CD4-positive, alpha-beta T cell treated with Interleukin-6 at 100 ng/mL for 8 hours (primary cell): ENCODE measurements at regions not wholly inside any gene's neighbourhood (a gene's known extent, or its start where the extent isn't known, plus 50 kb on each side); places are given as distances from the start of the nearest gene placed in this dataset.
"Not testable (repeated sequence)": the region's sequence is repeated elsewhere in the genome, so short reads cannot be mapped to it uniquely, and the experiment has no call there.

ENCODE experiments used
- DNase-seq: peaks from one replicate; pipeline ENCODE4 v3.0.0-alpha.2; 2020; ENCODE audit warnings: mixed read lengths, low spot score

DNA sequence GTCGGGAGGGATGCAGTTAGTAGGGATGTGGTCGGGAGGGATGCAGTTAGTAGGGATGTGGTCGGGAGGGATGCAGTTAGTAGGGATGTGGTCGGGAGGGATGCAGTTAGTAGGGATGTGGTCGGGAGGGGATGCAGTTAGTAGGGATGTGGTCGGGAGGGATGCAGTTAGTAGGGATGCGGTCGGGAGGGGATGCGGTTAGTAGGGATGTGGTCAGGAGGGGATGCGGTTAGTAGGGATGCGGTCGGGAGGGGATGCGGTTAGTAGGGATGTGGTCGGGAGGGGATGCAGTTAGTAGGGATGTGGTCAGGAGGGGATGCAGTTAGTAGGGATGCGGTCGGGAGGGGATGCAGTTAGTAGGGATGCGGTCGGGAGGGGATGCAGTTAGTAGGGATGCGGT, 96.2 kb downstream of the BDH1 start:
- not testable (repeated sequence) for DNase-seq

DNA sequence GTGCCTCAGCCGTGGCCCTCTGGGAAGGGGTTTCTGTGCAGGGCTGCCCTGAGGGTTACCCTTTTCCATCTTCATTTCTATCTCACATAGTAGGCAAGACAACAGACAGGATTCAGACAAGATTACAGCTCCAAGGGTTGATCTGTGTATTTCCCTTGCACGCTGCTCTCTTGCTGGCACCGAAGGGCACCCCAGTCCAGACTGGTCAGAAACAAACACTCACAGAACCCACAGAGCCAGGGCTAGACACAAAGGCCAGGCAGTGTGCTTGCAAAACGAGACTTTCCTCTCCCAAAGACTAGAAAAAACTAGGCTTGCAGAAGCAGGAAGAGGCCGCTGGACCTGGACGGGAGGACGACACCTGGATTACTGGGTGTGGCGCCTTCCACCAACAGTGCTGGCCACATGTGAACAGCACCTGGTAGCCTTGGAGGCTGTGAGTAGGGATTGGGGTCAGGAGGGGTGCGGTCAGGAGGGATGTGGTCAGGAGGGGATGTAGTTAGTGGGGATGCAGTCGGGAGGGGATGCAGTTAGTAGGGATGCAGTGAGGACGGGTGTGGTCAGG, 96.8 kb downstream of the BDH1 start:
- no peak for DNase-seq

DNA sequence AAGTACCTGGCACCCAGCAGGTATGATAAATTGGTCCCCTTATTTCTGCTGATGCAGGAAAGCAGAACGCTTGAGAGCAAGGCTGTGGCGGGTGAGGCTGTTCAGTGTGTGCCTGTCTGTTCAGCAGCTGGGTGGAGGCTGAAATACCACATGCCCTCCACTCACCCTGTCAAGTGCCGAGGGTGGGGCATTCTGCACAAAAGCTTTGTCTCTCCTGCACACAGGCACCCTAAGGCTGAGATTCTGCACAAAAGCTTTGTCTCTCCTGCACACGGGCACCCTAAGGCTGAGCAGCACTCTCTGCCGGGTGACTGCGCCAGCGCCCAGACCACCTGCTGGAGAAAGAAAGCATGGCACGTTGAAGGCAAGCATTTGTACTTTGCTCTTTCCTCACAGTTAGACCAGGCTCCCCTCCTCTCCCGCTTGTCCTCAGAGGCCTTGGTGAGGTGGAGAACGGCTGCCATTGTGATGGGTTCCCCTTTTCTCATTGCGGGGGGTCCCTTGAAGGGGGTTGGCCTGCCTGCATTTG, 97.5 kb downstream of the BDH1 start:
- no peak for DNase-seq

GRCh38 chr3:197456261-197457091, 99.3 kb downstream of the BDH1 start:
- DNase-seq, result peak; percentile 38

GRCh38 chr3:197454841-197455240, 100.9 kb downstream of the BDH1 start:
- not testable (repeated sequence) for DNase-seq

GRCh38 chr3:197454014-197454413, 101.8 kb downstream of the BDH1 start:
- DNase-seq, result peak; percentile 22

- DNase-seq, result no peak
Observed at GRCh38 chr3:197450810-197451209, 105.0 kb downstream of the BDH1 start.

DNA sequence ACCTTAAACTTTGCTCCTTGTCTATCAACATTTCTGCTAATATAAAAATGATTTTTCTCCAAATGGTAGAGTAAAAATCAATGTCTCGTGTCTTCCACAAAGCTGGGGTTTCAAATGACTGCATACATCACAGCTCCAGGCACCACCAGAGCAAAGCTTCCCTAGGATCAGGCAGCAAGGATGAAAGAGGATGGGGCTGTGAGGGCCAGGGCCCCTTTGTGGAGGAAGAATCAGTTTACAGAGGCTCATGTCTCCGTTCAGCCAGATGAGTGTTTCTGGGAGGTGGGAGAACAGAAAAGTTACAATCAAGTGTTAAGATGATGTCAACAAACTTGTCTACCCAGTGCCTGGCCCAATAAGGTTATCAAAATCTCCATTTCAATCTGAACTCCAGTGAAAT, 105.5 kb downstream of the BDH1 start:
- DNase-seq, result no peak

DNA sequence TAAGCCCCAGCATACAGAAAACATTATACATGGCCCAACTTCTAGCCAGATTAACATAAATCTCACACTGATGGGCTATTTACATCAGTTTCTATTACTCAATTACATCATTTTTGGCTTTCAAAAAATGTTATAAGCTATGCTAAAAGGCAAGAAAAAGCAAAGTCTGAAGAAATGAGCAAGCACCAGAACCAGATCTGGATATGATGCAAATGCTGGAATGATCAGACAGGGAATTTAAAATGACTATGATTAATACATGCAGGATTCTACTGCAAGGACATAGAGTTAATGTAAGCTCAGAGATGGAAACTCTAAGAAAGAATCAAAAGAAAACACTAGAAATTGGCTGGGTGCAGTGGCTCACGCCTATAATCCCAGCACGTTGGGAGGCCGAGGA, 106.6 kb downstream of the BDH1 start:
- not testable (repeated sequence) for DNase-seq

GRCh38 chr3:197447781-197448180, 108.0 kb downstream of the BDH1 start:
- not testable (repeated sequence) for DNase-seq

DNA sequence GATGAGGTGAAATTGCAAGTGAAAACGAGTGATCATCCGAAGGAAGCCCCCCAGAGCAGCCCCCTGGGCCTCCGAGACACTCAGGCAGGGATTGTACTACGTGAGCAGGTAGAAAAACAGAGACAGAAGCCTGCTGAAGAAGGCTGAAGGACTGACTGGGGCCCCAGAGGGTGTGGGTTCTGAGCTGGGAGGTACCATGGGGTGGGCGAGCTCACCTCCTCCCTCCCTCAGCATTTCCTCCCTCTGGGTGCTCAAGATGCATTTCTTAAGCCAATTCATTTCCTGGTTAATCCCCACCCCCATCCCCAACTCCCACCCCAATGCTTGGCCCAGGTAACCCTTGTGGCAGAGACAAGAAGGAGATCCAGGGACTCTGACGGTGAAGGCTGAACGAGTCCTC, 108.7 kb downstream of the BDH1 start:
- no peak for DNase-seq

DNA sequence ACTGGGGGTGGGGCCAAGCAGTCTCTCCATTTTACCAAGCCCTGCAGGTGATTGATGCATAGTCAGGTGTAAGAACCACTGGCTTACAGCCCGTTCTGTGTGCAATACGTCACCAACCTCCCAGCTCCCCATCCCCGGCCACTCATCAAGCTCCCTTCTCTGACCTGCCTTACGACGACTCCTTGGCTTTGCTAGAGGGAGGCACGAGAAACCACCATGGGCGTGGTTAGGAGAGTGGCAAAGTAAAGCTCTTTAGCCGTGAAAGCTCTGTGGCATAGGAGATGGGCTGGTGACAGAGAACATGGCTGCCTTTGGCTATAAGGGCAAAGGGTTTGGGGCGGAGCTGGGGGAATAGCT, 109.1 kb downstream of the BDH1 start:
- no peak for DNase-seq

DNA sequence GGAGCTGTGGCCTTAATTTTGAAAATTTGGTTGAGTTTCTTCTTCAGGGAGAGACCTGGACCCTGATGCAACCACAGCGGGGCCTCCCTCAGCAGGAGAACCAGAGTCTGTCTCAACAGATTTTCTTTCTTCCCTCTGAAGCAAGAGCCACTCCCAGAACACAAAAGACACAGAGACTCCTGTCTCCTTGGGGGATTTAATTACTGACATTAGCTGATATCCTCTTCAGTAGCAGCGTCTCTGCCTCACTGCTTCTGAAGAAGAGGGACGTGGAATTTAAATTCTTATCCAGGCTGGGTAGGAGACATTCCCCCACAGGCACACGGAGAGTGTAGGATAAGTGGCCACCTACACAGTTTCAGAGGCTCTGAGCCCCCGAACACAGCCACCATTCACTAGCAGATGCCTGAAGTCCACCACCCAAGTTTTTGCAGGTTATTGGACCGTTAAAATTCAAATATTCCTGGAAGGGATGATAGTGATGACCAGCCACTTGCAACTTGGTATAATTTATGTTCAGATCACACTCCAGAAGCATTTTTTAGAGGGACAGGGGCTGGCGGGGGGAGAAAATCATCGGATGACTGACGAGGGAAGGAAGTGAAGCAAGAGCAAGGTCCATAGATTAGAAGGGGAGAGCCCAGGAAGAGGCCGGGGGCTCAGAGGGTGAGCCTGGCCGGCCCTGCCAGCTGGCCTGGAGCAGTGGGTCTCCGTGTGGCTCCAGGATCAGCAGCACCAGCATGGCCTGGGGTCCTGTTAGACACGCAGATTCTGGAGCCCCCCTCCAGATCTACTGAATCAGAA, 109.7 kb downstream of the BDH1 start:
- no peak for DNase-seq

DNA sequence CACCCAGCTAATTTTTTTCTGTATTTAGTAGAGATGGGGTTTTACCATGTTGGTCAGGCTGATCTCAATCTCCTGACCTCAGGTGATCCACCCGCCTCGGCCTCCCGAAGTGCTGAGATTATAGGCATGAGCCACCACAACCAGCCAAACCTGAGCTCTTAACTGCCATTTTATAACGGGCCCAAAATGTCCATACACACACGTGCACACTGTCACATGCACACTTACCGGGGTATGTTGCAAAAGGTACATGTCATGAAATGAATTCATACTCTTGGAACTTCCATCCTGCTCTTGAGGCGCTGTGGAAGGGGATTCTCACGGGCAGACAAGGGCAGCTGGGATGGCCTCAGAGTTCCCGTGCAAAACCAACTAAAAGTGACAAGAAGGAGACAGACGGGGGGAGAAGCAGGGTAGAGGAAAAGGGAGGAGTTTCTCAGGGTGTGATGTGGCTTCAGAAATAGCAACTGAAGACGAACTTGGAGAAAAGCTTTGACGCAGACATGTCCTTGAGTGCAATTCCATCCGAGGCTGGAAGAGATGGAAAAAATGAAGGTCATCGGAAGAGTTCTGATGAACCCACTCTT, 110.9 kb downstream of the BDH1 start:
- DNase-seq, result no peak

- DNase-seq, result no peak
Observed at GRCh38 chr3:197443506-197443905, 112.3 kb downstream of the BDH1 start.

- DNase-seq, result no peak
Observed at GRCh38 chr3:197440717-197441303, 115.0 kb downstream of the BDH1 start.

DNA sequence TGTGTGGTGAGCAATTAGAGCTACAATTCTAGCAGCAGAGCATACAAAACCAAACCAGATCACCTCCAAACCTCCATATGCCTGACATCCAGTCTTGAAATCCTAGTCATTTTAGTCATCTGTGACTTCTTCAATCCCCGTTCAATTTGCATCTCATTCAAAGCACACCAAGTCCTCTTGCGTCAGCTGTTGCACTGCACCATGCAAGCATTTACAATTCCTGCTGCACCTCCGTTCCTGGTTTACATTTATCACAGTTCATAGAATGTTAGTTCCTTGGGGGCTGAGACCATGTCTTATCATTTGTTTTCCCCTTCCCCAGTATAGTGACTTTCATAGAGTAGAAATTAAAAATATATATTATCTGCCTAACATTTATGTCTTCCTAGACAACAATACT, 116.9 kb downstream of the BDH1 start:
- DNase-seq, result no peak

DNA sequence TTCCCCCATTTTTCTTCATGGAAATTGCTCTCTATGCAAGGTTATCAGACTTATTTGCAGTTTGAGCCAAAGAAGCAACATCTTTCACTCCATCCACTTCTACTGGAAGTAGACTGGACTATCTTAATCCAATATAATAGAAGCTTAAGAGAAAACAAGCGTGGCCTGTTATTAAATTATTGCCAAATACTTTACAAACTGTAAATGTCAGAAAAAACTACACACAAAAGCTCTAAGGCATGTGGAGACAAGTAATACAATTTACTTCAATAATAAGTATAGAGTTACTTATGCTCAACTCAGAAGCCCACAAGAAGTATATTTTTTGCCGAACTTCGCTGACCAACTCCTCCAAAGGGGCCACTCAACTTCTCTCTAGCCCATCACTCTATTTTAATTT, 120.3 kb downstream of the BDH1 start:
- no peak for DNase-seq

DNA sequence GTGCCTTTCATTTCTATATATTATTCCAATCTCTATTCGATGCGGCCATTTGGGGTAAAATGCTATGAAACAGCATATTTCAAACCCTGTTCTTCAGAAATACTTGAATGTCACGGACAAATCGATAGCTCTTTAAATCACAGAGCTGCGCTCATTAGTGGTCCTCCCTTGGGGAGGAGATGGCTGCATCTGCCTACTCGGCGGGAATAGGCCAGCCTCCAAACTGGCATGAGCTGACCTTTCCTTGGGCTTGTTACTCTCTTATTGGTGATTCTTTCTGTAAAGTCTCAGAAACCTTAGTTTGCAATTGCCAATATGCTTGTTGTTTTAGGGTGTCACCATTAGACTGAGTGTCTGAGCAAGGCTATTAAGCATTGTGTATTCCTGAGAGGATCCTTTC, 120.9 kb downstream of the BDH1 start:
- DNase-seq, result no peak

- no peak for DNase-seq
Observed at GRCh38 chr3:197432384-197433127, 123.2 kb downstream of the BDH1 start.

DNA sequence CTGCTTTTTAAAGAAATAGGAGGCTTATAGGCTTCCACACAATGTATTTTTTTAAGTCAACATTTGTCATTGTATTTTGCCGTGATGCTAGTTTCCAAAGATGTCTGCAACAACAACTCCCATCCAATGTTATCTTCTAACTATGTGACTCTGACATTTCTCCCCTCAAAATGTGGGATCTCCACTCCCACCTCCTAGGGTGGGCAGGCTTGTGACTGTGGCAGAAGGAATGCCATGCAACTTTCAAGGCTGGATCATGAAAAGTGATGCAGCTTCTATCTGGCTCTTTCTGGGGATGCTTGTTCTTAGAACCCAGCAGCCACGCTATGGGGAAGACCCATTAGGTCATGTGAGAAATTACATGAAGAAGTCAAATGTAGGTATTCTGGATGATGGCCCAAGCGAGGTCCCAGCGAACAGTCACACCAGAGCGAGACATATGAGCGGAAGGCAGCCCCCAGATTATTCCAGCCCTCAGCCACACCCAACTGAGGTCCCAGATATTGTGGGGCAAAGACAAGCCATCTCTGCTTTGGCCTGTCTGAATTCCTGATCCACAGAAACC, 124.3 kb downstream of the BDH1 start:
- no peak for DNase-seq
